ENCODE measurements at regions not wholly inside any gene's neighbourhood (a gene's known extent, or its start where the extent isn't known, plus 50 kb on each side); places are given as distances from the start of the nearest gene placed in this dataset.

- H3K4me1 ChIP-seq = no peaks in the 10 kb centered on the region
- in situ Hi-C loops (cut with MboI; ENCODE audit: low pct_ligation_motif_present in 1 of 4, low pct_unique_long_range_greater_than_20kb in 1 of 4, low sequenced_read_pairs in 3 of 4) = no loop called here
- no peaks in the 10 kb centered on the region for H3K9me3 ChIP-seq
- WGBS, 2 donors (ENCODE audit: low coverage in 1 of 2) = 79 to 83% methylated on average over 3 of the region's 3 CpGs
- no peaks in the 10 kb centered on the region for H3K36me3 ChIP-seq
- no peak overlapping the region for H3K27ac ChIP-seq
- H3K4me3 ChIP-seq = no peak overlapping the region
- no peaks in the 10 kb centered on the region for H3K27me3 ChIP-seq
- TF ChIP-seq, protein P1, sequence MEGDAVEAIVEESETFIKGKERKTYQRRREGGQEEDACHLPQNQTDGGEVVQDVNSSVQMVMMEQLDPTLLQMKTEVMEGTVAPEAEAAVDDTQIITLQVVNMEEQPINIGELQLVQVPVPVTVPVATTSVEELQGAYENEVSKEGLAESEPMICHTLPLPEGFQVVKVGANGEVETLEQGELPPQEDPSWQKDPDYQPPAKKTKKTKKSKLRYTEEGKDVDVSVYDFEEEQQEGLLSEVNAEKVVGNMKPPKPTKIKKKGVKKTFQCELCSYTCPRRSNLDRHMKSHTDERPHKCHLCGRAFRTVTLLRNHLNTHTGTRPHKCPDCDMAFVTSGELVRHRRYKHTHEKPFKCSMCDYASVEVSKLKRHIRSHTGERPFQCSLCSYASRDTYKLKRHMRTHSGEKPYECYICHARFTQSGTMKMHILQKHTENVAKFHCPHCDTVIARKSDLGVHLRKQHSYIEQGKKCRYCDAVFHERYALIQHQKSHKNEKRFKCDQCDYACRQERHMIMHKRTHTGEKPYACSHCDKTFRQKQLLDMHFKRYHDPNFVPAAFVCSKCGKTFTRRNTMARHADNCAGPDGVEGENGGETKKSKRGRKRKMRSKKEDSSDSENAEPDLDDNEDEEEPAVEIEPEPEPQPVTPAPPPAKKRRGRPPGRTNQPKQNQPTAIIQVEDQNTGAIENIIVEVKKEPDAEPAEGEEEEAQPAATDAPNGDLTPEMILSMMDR (IDR thresholded peaks at IDR 0.05) = no peak
- TF ChIP-seq POLR2A (IDR thresholded peaks at IDR 0.05) (no peak), POLR2AphosphoS5 (IDR thresholded peaks at IDR 0.05) (no peak), EP300 (IDR thresholded peaks at IDR 0.05; ENCODE audit: low read depth) (no peak)
- no peak for DNase-seq
- intact Hi-C loops (cut with DNase I; ENCODE audit: low total_unique reads) = no loop called here
Observed at GRCh38 chr2:219856602-219857001, 229.2 kb downstream of the SLC4A3 start.

GRCh38 chr2:219857751-219858150 is 230.3 kb downstream of the SLC4A3 start:
- WGBS, 2 donors (ENCODE audit: low coverage in 1 of 2) = 49 to 90% methylated on average over 3 to 4 of the region's 4 CpGs

GRCh38 chr2:219861307-219861706 is 233.9 kb downstream of the SLC4A3 start:
- H3K36me3 ChIP-seq = no peaks in the 10 kb centered on the region
- no peak for TF ChIP-seq EP300 (IDR thresholded peaks at IDR 0.05; ENCODE audit: low read depth)
- no peak overlapping the region for H3K4me3 ChIP-seq
- intact Hi-C loops (cut with DNase I; ENCODE audit: low total_unique reads) = no loop called here
- H3K4me1 ChIP-seq = no peaks in the 10 kb centered on the region
- H3K9me3 ChIP-seq = no peaks in the 10 kb centered on the region
- H3K27me3 ChIP-seq = no peaks in the 10 kb centered on the region
- H3K27ac ChIP-seq = no peak overlapping the region
- 73% methylated on average over 3 of the region's 3 CpGs; no CpG with 5 or more reads in 1 of the 2 donors for WGBS, 2 donors (ENCODE audit: low coverage in 1 of 2)
- no peak for DNase-seq
- in situ Hi-C loops (cut with MboI; ENCODE audit: low pct_ligation_motif_present in 1 of 4, low pct_unique_long_range_greater_than_20kb in 1 of 4, low sequenced_read_pairs in 3 of 4) = no loop called here

More at GRCh38 chr2:219857751-219858150, 230.3 kb downstream of the SLC4A3 start:
- Histone ChIP-seq H3K4me1 (no peaks in the 10 kb centered on the region), H3K4me3 (no peak overlapping the region), H3K36me3 (no peaks in the 10 kb centered on the region), H3K9me3 (no peaks in the 10 kb centered on the region), H3K27me3 (no peaks in the 10 kb centered on the region), H3K27ac (no peak overlapping the region)
- TF ChIP-seq, protein P1 (IDR thresholded peaks at IDR 0.05) = no peak
- TF ChIP-seq POLR2A (IDR thresholded peaks at IDR 0.05) = no peak
- TF ChIP-seq POLR2AphosphoS5 (IDR thresholded peaks at IDR 0.05) = no peak
- no peak for TF ChIP-seq EP300 (IDR thresholded peaks at IDR 0.05; ENCODE audit: low read depth)
- no peak for DNase-seq
- in situ Hi-C loops (cut with MboI; ENCODE audit: low pct_ligation_motif_present in 1 of 4, low pct_unique_long_range_greater_than_20kb in 1 of 4, low sequenced_read_pairs in 3 of 4) (no loop called here), intact Hi-C loops (cut with DNase I; ENCODE audit: low total_unique reads) (no loop called here)

- intact Hi-C loops (cut with DNase I; ENCODE audit: low total_unique reads) = no loop called here
- no peaks in the 10 kb centered on the region for H3K27me3 ChIP-seq
- TF ChIP-seq POLR2AphosphoS5 (IDR thresholded peaks at IDR 0.05) (no peak), POLR2A (IDR thresholded peaks at IDR 0.05) (no peak)
- DNase-seq = no peak
- H3K9me3 ChIP-seq = no peaks in the 10 kb centered on the region
- H3K4me3 ChIP-seq = no peak overlapping the region
- H3K4me1 ChIP-seq = no peaks in the 10 kb centered on the region
- in situ Hi-C loops (cut with MboI; ENCODE audit: low pct_ligation_motif_present in 1 of 4, low pct_unique_long_range_greater_than_20kb in 1 of 4, low sequenced_read_pairs in 3 of 4) = no loop called here
- H3K36me3 ChIP-seq = no peaks in the 10 kb centered on the region
- H3K27ac ChIP-seq = no peak overlapping the region
- WGBS, 2 donors (ENCODE audit: low coverage in 1 of 2) = 45% methylated on average over 2 of the region's 2 CpGs; no CpG with 5 or more reads in 1 of the 2 donors
Observed at GRCh38 chr2:219864154-219864553, 236.7 kb downstream of the SLC4A3 start.

DNA sequence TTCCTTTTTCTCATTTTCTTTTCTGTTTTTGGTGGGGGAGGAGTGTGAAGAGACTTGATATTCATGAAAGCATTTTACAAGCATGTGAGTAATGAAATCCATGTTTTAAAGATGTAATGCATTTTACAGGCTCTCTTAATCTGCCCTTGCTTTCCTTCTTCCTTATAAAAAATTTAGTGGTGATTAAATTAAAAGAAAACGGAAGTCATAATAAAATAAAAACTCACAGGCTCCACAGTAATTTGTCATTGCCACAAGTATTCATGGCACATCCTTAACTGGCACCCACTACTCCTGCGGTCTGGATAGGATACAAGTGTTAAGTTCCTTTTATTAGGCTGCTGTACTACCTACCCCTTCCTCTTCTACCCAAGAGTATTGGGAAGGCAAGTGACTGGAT is 241.2 kb downstream of the SLC4A3 start:
- H3K27me3 ChIP-seq = no peaks in the 10 kb centered on the region
- H3K9me3 ChIP-seq = no peaks in the 10 kb centered on the region
- no peak overlapping the region for H3K4me3 ChIP-seq
- WGBS, 2 donors (ENCODE audit: low coverage in 1 of 2) = 79 to 87% methylated on average over 2 of the region's 2 CpGs
- no peaks in the 10 kb centered on the region for H3K36me3 ChIP-seq
- intact Hi-C loops (cut with DNase I; ENCODE audit: low total_unique reads) (no loop called here), in situ Hi-C loops (cut with MboI; ENCODE audit: low pct_ligation_motif_present in 1 of 4, low pct_unique_long_range_greater_than_20kb in 1 of 4, low sequenced_read_pairs in 3 of 4) (no loop called here)
- H3K27ac ChIP-seq = no peak overlapping the region
- TF ChIP-seq, protein P1 (IDR thresholded peaks at IDR 0.05) = no peak
- no peak for TF ChIP-seq POLR2A (IDR thresholded peaks at IDR 0.05)
- no peak for TF ChIP-seq EP300 (IDR thresholded peaks at IDR 0.05; ENCODE audit: low read depth)
- no peak for TF ChIP-seq POLR2AphosphoS5 (IDR thresholded peaks at IDR 0.05)
- no peak for DNase-seq
- H3K4me1 ChIP-seq = no peaks in the 10 kb centered on the region

Measured in transverse colon (tissue), 4 donors.